ENCODE measurements at regions not wholly inside any gene's neighbourhood (a gene's known extent, or its start where the extent isn't known, plus 50 kb on each side); places are given as distances from the start of the nearest gene placed in this dataset.

DNA sequence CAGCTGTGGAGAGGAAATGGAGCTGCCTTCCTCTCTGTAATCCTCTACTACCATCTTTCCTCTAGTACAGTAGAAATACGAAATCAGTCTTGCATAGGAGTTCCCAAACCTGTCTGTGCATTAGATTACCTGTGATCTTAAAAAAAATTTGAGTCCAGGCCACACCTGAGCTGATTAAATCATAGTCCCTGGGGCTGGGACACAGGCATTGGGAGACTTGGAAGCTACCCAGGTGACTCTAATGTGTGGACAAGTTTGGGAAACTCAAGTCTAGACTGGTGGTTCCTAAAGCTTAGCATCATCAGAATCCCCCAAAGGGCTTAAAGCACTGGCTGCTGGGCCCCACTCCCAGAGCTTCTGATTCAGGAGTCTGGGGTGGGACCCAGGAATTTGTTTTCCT is 152.7 kb upstream of the GLI3 start:
- TF ChIP-seq, protein P1, sequence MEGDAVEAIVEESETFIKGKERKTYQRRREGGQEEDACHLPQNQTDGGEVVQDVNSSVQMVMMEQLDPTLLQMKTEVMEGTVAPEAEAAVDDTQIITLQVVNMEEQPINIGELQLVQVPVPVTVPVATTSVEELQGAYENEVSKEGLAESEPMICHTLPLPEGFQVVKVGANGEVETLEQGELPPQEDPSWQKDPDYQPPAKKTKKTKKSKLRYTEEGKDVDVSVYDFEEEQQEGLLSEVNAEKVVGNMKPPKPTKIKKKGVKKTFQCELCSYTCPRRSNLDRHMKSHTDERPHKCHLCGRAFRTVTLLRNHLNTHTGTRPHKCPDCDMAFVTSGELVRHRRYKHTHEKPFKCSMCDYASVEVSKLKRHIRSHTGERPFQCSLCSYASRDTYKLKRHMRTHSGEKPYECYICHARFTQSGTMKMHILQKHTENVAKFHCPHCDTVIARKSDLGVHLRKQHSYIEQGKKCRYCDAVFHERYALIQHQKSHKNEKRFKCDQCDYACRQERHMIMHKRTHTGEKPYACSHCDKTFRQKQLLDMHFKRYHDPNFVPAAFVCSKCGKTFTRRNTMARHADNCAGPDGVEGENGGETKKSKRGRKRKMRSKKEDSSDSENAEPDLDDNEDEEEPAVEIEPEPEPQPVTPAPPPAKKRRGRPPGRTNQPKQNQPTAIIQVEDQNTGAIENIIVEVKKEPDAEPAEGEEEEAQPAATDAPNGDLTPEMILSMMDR (IDR thresholded peaks at IDR 0.05): no peak
- H3K4me3 Mint-ChIP-seq: no peak overlapping the region
- POLR2A ChIA-PET: no interaction called here
- no peak for DNase-seq
- ATAC-seq: no peak
- no peaks in the 10 kb centered on the region for H3K27me3 Mint-ChIP-seq
- H3K9me3 Mint-ChIP-seq: no peaks in the 10 kb centered on the region
- no peak overlapping the region for H3K27ac Mint-ChIP-seq
- intact Hi-C loops (cut with micrococcal nuclease): no loop called here
- no peaks in the 10 kb centered on the region for H3K36me3 Mint-ChIP-seq (ENCODE audit: low read depth)
- H3K4me1 Mint-ChIP-seq (ENCODE audit: low read depth): no peaks in the 10 kb centered on the region
- CTCF ChIA-PET: no interaction called here

DNA sequence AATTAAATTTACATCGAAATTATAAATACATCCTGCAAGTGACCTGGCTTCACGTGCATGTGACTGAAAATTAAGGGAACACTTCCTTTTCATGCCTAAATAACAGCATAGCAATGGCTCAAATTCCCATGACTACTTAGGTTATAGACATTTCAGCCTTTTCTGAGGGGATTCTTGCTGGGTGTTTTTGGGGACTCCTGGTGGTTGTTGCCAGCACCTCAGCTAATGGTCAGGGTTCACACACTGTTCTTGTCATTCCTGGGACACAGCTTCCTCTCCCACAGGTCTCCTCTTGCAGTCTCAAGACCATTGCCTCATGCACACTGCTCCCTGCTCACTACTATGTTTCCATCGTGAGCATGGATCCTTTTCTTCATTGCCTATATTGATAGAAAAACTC is 148.9 kb upstream of the GLI3 start:
- ATAC-seq (no peak), DNase-seq (no peak)
- no peaks in the 10 kb centered on the region for H3K4me1 Mint-ChIP-seq (ENCODE audit: low read depth)
- H3K9me3 Mint-ChIP-seq: peaks cover 2% of the 10 kb centered on the region
- no peak overlapping the region for H3K27ac Mint-ChIP-seq
- POLR2A ChIA-PET: no interaction called here
- CTCF ChIA-PET: no interaction called here
- H3K36me3 Mint-ChIP-seq (ENCODE audit: low read depth): no peaks in the 10 kb centered on the region
- H3K27me3 Mint-ChIP-seq: no peaks in the 10 kb centered on the region
- intact Hi-C loops (cut with micrococcal nuclease): no loop called here
- TF ChIP-seq, protein P1 (IDR thresholded peaks at IDR 0.05): no peak
- H3K4me3 Mint-ChIP-seq: no peak overlapping the region

DNA sequence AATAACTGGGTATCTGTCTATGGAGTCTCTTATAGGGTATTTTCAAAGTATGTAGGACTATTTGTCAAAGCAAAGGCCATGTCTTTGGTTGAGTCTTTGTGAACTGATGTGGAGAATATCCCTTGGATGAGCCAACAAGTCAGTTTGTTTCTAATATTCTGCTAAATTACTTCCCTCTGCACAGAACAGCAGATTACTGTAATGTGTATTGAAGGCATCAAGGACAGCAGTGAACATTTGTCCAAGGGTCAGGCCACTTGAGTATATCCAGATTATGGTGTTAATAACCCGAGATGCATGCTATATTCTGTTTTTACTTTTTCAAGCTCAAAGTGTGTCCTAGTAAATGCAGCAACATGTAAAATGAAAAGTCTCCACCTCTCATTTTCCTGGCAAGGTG is 144.2 kb upstream of the GLI3 start:
- Mint-ChIP-seq H3K27me3 (peaks cover 1% of the 10 kb centered on the region), H3K36me3 (ENCODE audit: low read depth) (no peaks in the 10 kb centered on the region), H3K9me3 (peaks cover 2% of the 10 kb centered on the region), H3K4me3 (no peak overlapping the region), H3K4me1 (ENCODE audit: low read depth) (no peaks in the 10 kb centered on the region), H3K27ac (no peak overlapping the region)
- DNase-seq: no peak
- ChIA-PET CTCF (no interaction called here), POLR2A (no interaction called here)
- intact Hi-C loops (cut with micrococcal nuclease): no loop called here
- no peak for ATAC-seq
- TF ChIP-seq, protein P1 (IDR thresholded peaks at IDR 0.05): no peak

DNA sequence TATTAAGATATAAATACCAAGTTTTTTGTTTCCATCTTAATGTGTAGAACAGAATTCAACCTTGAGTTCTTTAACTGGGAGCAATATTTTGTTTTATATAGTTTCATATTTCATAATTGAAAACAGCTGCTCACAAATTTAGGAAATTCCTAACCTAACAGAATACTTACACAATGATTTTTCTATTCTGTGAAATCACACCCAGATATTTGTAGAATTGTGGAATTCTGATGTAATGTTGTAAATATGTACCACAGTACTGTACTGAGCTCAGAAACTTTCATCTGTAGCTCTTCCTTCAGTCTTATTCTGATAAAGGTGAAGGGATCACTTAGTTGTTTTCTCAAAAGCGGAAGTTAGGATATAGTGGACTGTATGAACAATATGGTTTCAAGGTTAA is 143.4 kb upstream of the GLI3 start:
- peaks cover 2% of the 10 kb centered on the region for H3K9me3 Mint-ChIP-seq
- H3K27me3 Mint-ChIP-seq: peaks cover 1% of the 10 kb centered on the region
- H3K4me3 Mint-ChIP-seq: no peak overlapping the region
- DNase-seq: no peak
- ATAC-seq: no peak
- no peaks in the 10 kb centered on the region for H3K4me1 Mint-ChIP-seq (ENCODE audit: low read depth)
- intact Hi-C loops (cut with micrococcal nuclease): no loop called here
- POLR2A ChIA-PET: no interaction called here
- CTCF ChIA-PET: no interaction called here
- TF ChIP-seq, protein P1 (IDR thresholded peaks at IDR 0.05): no peak
- H3K27ac Mint-ChIP-seq: no peak overlapping the region
- no peaks in the 10 kb centered on the region for H3K36me3 Mint-ChIP-seq (ENCODE audit: low read depth)

DNA sequence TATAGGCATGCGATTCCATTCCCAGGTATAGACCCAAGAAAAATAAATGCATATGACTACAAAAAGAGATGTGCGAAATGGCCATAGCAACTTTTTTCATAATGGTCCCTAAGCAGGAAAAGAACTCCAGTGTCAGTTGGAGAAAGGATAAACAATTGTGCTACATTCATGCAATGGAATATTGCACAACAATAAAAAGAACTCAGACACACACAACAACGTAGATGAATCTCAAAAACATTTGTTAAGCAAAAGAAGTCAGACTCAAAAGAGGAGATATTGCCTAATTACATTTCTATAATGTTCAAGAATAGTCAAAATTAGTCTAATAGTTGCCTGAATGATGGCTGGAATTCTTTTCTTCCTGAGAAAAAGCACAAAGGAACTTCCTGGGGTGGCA is 141.1 kb upstream of the GLI3 start:
- H3K36me3 Mint-ChIP-seq (ENCODE audit: low read depth): no peaks in the 10 kb centered on the region
- ChIA-PET CTCF (no interaction called here), POLR2A (no interaction called here)
- no peaks in the 10 kb centered on the region for H3K4me1 Mint-ChIP-seq (ENCODE audit: low read depth)
- intact Hi-C loops (cut with micrococcal nuclease): no loop called here
- no peak overlapping the region for H3K27ac Mint-ChIP-seq
- H3K9me3 Mint-ChIP-seq: peaks cover 3% of the 10 kb centered on the region
- DNase-seq: no peak
- peaks cover 5% of the 10 kb centered on the region for H3K27me3 Mint-ChIP-seq
- TF ChIP-seq, protein P1 (IDR thresholded peaks at IDR 0.05): no peak
- no peak for ATAC-seq
- no peak overlapping the region for H3K4me3 Mint-ChIP-seq

Measured in activated CD8-positive, alpha-beta T cell treated with anti-CD3 and anti-CD28 coated beads for 36 hours (primary cell).